CD4-positive, alpha-beta T cell treated with Interleukin-15 for 1 hour (primary cell): ENCODE measurements at regions not wholly inside any gene's neighbourhood (a gene's known extent, or its start where the extent isn't known, plus 50 kb on each side); places are given as distances from the start of the nearest gene placed in this dataset.

ENCODE experiments used
- DNase-seq: peaks from one replicate; pipeline ENCODE4 v3.0.0-alpha.2; 2020

DNA sequence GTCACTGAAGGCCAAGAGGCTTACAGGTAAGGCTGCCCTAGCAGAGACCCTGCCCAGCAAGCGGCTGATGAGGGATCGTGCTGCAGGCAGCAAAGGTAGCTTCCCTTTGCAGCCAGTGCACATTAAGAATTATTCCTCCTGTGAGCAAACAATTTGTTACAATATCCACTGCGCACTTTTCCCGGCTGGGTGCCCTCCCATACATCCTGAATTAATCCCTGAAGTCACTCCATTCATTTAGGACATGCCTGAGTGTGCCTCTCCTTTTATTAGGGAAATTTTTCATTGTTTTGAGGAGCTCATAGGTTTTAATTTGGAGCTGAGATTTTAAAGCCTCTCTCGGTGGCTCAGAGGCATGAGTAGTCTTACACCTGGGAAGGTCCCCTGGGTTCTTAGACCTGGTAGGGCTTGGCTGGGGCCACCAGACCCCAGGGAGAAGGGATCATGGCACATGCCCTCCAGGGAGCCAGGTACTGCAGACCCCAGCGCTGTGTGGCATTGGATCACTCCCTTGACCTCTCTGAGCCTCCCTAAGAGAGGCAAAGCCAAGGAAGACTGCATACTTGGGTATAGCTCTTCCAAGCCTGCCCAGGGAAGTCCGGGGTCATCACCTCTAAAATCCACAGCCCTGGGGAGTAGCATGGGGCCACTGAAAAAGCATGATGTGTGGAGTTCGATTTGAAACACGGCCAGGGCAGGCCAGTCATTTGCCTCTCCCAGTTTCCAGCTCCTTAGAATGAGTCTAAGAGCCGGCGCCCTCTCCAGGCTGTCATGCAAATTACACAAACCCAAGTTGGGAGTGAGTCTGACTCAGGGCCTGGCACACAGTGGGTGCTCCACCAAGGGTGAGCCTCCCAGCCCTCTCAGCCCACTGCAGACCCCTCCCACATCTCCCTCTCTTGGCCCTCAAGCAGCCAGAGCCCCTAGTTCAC, 151.9 kb upstream of the LINGO1 start:
- no peak for DNase-seq

DNA sequence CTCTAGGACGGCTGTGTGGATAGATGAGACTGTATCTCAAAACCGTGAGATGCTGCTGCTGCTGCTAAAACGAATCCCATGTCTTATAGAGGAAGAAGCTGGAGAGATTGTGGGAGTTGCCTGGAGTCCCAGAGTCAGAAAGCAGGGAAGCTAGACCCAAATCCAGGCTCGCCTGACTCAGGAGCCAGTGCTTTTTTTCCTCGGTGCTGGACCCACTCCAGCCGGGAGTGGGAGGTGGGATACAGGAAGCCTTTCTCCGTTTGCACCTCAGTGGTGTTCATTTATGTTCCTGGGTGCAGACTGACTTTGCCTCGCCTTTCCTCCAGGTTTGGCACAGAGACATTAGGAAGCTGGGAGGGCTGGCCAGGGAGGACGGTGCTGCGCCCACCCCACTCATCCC, 150.9 kb upstream of the LINGO1 start:
- DNase-seq = no peak

DNA sequence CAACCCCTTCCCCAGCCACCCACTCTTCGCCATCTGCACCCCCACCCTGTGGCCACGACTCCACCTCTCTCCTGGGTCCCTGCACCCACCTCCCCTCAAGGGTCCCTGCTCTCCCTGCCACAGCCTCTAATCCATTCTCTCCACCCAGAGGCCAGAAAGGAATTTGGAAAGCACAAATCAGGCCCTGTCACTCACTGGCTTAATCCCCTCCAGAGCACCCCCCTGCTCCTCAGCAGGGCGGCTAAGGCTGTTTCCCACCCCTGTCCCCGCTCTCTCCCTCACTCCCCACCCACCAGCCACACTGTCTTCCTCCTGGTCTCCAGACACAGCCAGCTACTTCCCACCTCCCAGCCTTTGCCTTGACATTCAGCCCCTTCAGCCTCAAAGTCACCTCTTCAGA, 150.0 kb upstream of the LINGO1 start:
- no peak for DNase-seq

DNA sequence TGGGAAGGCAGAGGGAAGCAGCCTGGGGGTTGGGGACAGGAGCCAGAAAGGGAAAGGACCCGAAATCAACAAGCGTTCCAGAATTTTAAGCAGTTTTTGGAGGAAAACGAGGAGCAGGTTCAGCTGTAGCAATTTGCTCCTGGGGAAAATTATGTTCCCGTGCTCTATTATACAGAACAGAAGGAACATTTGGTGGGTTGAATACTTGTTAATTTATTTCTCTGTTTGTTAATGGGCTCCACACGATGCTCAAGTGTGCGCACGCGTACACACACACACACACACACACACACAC, 149.2 kb upstream of the LINGO1 start:
- DNase-seq = no peak

DNA sequence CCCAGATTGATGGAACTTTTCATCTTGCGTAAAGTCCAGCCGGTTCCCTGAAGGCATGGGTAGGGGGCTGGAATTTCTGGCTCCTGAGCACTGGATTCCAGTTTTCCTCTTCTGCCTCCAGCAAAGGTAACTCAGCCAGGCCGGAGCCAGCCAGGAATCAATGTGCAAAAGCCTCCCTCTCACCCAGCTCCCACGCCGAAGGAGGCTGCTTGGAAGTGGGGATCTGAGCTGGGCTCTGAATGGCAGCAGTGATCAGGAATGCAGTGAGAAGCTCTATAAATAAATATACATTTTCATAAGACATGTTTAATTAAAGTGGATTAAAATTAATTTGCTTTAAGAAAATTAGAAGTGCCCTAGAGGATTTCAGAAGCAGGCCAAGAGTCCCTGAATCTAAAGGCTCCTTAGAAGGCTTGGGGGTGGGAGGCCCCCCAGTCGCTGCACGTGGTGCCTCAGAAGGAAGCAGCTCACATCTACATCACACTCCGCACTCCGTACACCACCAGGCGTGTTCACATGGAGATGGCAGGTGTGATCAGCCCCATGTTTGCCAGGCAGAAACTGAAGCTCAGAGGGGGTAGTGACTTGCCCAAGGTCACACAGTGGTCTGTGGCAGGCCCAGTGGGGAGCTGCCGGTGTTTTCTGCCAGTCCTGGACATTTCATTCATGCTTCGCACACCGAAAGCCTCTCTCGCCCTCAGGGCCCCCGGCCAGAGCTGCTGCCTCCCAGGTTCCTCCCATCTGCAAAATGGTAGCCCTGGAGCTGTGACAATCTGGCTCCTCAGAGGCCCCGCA, 148.6 kb upstream of the LINGO1 start:
- DNase-seq = no peak

DNA sequence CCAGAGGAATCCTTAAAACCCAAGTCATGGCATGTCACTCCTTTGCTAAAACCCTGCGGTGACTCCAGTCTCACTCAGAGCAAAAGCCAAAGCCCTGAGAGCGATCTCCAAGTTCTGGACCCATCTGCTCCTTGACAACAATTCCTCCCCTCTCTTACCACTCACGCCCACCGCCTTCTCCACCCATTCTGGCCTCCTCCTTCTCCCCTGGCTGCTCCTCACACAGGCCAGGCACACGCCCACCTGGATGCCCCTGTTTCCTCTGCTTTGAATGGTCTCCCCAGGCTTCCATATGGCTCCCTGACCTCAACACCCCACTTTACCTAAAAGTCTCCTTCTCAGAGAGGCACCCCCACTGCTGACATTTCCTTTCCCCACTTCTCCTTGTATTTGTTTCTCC, 146.1 kb upstream of the LINGO1 start:
- DNase-seq = no peak

DNA sequence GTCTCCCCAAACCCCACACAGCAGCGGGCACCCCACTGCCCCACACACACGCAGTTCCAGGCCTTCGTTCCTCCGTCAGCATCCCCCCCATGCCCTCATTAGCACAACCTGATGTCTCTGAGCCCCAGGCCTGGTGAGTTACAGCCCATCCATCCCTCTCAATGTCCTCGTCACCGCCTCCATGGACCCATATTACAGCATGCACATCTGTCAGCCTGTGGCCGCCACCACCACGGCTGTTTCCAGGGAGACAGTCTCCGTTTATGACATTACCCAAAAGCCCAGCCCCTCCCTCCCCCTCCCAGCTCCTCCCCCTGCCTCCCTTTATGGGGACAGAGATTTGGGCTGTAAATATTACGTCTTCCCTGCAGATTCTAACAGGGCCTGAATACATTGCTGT, 143.1 kb upstream of the LINGO1 start:
- DNase-seq = no peak

DNA sequence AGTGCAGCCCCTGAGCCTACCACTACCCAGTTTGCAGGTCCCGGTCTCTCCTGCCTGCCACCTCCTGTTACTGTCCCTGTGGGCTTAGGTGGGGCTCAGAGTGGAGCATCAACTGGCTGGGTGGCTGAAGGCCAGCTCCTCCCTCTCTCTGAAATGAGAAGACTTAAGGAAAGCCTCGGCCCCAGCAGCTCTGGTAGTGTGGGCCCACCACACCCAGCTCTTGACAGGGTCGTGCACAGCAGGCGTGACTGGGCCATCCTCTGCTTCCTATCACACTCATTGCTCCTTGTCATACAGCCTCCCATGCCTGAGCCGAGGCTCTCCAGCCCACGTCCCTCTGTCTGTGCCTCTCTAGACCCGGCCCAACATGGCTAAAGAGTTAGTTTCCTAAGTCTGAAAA, 142.7 kb upstream of the LINGO1 start:
- no peak for DNase-seq

DNA sequence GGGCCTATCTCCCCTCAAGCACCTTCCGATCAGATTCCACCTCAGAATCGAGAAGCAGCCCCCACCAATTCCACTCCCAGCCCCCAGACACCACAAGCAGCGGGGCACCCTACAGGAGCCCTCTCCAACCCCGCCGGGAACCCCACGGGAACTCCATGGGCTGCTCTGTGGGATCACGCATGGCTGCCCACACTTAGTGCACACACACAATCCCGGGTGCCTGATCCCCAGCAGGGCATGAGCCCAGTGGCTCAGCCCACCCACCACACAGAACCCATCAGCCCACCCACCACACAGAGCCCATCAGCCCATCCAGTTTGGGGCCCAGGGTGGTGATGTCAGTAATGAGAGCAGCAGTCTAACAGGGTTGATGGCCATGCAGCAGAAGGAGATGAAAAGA, 141.6 kb upstream of the LINGO1 start:
- DNase-seq = no peak

DNA sequence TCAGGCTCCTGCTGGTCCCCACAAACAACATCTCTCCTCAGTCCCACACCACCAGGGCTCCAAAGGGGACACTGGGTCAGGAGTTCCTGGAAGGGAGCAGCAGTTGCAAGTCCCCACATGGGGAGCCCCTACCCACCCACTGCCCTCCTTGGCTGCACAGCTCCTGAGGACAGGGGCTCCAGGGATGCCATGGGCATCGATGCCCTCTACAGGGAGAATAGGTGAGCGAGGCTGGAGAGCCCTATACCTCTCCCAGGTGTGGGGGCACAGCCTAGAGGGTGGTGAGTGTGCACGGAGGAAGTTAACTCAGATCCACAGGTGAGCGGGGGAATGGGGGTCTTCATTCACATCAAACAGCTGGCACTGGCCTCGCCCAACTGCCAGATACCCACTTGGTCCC, 141.2 kb upstream of the LINGO1 start:
- DNase-seq = no peak

DNA sequence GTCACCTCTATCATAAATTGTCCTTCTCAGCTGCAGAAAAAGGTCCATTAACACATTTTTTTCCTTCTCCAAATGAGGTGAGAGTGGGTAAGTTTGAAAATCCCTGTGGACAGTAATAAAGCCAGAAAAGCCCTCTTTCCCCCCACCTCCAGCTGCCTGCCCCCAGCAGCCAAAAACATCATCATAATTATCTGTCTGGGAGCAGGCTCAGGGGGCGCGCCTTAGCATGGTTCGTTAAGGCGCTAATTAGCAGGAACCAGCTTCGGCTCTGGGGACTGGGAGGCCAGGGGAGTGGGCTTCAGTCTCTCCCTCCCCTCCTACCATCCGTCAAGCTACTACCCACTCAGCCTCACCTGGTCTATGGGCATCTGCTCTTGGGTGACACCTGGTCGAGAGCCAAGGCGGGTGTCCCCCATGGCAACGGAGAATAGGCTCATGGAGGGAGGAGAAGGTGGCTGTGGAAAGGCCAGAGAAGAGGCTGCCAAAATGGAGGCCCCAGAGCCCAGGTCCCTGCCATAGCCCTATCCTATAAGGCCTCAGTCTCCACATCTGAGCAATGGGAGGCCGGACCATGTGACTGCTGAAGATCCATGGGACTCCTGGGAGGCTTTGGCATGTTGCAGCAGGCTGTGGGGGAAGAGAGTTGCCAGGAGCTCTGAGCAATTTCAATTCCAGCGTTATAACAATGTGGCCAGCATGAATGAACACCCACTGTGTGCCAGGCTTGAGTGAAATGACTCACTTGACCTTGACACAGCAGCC, 140.1 kb upstream of the LINGO1 start:
- no peak for DNase-seq

DNA sequence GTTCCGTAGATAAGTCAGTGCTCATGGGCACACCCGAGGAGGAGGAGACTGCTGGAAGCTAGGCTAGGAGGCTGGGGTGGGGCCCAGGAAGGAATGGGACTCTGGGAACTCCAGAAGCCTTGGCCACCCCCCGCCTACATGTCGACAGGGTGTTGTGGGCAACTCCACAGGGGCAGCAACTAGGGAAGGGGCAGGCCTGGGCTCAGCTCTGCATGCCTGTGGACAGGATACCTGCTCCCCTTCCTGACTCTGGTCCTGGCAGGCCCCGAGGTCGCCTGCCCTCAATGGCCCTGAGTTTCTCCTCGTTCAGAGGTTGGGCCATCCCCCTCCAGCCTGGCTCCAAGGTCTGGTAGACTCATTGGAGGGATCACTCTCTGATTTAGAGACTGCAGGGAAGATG, 138.9 kb upstream of the LINGO1 start:
- no peak for DNase-seq

DNA sequence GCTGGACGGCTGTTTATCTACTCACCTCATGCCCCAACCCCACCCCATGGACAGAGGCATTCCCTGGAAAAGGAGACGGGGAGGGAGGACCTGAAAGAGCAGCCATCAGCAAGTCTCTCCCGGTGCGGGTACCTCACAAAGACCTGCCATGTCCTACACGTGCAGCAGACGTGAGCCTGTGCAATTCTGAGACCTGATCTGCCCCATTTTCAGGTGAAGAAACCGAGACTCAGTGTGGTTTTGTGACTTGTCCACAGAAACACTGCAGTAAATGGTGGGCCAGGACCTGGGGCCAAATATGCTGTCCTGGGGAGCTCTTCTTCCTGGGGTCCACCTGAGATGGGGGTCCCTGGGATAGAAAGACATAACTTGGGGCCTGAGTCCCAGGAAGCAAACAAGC, 137.0 kb upstream of the LINGO1 start:
- no peak for DNase-seq

DNA sequence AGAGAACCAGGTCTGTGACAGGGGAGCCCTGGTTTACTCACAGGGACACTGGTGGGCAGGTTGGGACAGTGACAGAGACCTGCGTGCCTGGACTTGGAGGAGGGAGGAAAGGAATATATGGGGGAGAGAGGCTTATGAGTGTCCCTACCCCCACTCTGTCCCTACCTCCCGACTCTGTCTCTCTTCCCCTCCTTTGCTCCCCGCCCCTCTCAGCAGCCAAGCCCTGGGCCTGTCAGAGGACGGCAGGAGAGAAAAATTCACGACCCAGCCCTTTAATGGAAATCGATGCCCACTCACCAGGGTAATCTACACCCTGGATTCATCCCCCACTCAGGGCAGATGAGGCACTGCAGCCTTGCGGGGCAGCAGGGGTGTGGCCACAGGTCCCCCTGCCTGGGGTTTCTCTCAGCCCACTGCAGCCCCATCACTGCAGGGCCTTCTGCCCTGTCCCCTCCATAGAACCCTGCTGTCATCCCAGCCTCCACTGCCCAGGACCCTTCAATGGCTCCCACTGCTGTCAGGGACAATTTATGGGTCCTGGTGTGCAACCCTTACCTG, 135.9 kb upstream of the LINGO1 start:
- DNase-seq = no peak

DNA sequence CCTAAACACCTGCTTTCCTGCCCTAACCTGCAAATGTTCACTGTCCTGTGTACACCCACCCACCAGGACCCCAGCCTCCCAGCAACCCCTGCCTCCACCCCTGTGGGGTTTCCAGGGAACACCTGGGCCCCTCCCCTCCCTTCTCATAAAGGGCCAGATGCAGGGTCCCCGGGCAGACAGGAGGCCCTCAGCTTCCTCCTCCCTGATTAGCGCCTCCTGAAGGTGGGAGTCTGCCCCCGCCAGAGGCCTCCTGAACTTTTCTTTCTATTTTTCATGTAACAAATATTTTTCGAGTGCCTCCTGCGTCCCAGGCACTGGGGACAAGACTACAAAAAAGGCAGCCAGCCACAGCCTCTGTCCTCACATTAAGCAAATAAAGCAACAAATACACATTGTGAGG, 135.4 kb upstream of the LINGO1 start:
- no peak for DNase-seq

DNA sequence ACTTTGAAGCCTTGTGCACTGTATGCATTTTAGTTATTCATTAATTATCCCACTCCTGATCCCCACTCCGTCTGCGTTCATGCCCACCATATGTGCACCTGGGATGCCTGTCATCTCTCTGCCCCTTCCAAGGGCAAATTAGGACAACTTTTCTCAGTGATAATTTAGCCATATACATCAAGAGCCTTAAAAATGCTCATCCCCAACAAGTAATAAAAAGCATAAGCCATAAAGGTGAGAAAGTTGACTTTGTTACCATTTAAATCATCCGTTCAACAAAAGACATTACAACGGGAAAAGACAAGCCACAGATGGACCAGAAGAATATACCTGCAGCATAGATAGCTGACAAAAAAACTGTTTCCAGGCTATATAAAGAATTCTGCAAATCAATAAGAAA, 131.4 kb upstream of the LINGO1 start:
- no peak for DNase-seq

DNA sequence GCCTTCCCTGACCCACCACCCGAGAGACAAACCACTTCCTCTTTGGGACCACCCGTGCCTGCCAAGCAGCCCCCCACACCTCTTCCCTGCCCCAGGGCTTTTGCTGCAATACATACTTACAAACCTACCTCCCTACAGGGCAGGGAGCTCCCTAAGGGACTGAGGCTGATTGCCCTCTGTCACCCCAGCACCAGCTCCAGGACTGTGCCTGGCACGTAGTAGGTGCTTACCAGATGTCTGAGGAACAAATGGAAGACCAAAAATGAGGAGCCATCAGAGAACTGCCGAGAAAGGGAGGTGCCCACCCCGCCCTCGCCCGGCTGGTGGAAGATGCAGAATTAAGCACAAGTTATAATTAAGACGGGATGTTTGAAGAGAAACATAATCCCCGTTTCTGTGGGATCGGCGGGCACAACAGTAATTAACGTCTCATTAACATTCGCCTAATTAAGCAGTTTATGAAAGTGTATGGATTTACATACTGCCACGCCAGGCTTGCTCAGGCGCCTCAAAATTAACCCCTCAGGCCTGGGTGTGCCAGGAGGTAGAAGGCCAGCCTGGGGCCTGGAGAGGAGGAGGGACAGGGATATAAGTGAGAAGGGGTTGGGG, 130.1 kb upstream of the LINGO1 start:
- DNase-seq = no peak

DNA sequence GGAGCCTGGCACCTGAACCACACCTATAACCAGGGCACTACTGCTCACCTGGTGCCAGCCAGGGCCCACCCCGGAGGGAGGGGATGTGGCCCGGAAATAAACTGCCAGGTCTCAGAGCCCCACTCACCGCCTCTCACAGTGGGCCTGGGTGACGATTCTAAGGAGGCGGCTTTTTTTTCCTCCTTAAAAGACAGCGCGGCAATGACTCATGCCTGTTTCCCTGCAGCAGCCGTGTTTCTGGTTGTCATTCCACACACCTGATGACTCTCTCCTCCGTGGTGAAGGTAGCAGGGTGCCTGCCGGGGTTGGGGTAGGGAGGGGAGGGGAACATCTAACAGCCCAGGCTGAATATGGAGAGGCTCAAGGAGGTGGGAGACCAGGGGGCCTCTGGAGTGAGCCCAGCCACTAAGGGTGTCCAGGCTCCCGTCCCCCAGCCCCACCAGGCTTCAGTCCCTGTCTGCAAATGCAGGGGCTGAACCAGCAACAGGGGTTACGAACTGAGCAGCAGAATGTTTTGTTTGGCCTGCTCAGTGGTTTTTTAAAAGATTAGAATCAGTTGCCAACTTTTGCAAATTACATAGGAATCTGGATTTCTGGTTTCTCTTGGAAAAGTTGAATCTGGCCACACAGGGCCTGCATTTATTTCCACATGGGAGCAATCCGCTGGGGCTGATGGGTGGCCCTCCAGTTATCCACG, 127.3 kb upstream of the LINGO1 start:
- no peak for DNase-seq

DNA sequence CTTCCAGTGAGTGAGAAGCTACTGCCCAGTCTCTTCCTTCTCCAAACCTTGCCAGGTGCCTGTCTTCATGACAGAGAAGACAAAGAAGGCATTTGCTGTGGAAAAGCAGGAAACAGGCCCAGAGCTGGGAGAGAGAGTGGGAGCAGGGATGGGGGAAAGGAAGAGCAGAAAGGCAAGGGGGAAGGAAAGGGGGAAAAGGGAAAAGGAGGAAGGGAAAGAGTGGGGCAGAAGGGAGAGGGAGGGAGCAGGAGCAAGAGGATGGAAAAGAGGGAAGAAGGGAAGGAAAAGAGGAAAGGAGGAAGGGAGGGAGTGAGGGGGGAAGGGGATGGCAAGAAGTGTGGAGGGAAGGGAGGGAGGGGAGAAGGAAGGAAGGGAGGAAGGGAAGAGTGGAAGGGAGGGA, 121.2 kb upstream of the LINGO1 start:
- no peak for DNase-seq

DNA sequence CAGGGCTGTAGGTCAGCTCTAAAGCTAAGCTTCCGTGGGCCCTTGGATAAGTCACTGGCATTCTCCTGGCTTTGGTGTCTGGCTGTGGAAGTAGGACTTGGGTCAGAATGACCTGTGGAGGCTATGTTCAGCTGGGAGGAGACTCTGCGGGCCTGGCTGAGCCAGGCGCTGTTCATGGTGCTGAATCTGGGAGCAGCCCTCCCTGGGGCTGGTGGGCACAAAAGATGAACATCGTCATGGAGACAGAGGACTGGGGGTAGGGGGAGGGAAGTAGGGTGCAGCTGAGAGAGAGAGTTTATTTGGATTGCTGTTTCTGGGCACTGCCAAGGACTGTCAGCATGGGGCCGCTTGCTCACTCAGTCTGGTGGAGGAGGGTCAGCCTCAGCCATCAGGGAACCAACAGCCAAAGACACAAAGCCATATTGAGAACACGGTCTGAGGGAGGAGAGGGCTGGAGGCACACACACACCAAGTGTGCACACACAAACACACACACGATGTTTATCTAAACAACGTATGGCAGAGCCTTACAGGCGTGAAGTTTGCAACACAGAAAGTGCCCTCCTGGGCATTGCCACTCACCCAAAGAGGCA, 120.7 kb upstream of the LINGO1 start:
- DNase-seq = no peak

DNA sequence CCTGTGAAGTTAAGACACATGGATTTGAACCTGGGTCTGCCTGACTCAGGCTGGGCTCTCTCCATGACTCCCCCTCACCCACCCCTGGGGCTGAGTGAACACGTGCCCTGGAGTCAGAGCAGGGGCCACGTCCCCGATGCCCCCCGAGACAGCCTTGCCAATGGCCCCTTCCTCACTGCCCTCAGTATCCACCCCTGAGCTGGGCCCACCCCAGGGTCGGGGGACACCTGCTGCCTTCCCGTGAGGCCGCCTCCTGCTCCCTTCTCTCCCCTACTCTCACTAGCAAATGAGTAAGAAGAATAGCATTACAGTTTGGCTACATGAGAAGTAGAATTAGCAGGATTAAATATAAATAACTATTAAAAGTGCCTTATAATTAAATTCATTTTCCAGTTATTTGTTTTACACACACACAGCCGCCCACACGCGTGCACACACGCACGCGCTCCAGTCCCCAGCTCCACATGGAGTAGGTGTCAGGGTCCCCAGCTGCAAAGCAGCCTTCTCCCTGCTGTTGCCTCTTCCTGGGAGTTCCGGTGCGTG, 117.4 kb upstream of the LINGO1 start:
- DNase-seq = no peak
